ENCODE measurements at regions not wholly inside any gene's neighbourhood (a gene's known extent, or its start where the extent isn't known, plus 50 kb on each side); places are given as distances from the start of the nearest gene placed in this dataset.

- no peak for TF ChIP-seq CTCF (IDR thresholded peaks at IDR 0.05)
These were observed 453.3 kb upstream of the KLF4 start for GRCh38 chr9:107942856-107943255.

GRCh38 chr9:107942291-107942690 is 452.7 kb upstream of the KLF4 start:
- peaks cover 0 to 2% (median 0%) of the 10 kb centered on the region in 7 donors for H3K9me3 Mint-ChIP-seq
- peak overlapping the region in 1 of 2 donors; percentile 64 for H3K27ac ChIP-seq (ENCODE audit: low read depth in 1 of 2, low read length in 2 of 2)
- no peak overlapping the region for H3K4me2 ChIP-seq (replicated peaks; ENCODE audit: extremely low read depth, low read length, poor library complexity, severe bottlenecking)
- 88% methylated on average over 1 of the region's 1 CpG for WGBS (ENCODE audit: insufficient coverage)
- no peak overlapping the region for H3K4me3 ChIP-seq (replicated peaks in 1 of 3; ENCODE audit: low read depth in 2 of 3, low read length in 3 of 3)
- no peak overlapping the region for H2AFZ ChIP-seq (ENCODE audit: insufficient read depth, low read depth, low read length, poor library complexity, severe bottlenecking)
- peaks cover 0 to 6% (median 0%) of the 10 kb centered on the region in 3 donors for H3K27me3 Mint-ChIP-seq (ENCODE audit: low read depth in 3 of 3)
- intact Hi-C loops (cut with micrococcal nuclease): no loop called here
- peaks cover 0 to 12% of the 10 kb centered on the region in 2 donors for H3K36me3 Mint-ChIP-seq
- peak overlapping the region in 6 of 7 donors; percentile 15 to 91 (median 68) for H3K27ac Mint-ChIP-seq
- no peaks in the 10 kb centered on the region for H4K20me1 ChIP-seq (ENCODE audit: insufficient read depth, low read length)
- no peak overlapping the region for H3K4me3 Mint-ChIP-seq
- H3K79me2 ChIP-seq (ENCODE audit: insufficient read depth, low read length): no peaks in the 10 kb centered on the region
- no peaks in the 10 kb centered on the region for H3K9me3 ChIP-seq (replicated peaks in 1 of 2; ENCODE audit: control insufficient read depth in 1 of 2, insufficient read depth in 1 of 2, low read length in 2 of 2)
- H3K4me1 ChIP-seq (ENCODE audit: control insufficient read depth in 1 of 2, insufficient read depth in 2 of 2, low read length in 2 of 2): peaks cover 13 to 19% of the 10 kb centered on the region in 2 donors
- H3K9ac ChIP-seq (ENCODE audit: insufficient read depth, low read length, poor library complexity, severe bottlenecking): no peak overlapping the region
- no peak for TF ChIP-seq CTCF (IDR thresholded peaks at IDR 0.05)
- DNase-seq: peak in 1 of 3 donors; percentile 53
- peaks cover 38% of the 10 kb centered on the region for H3K4me1 Mint-ChIP-seq
- no peaks in the 10 kb centered on the region for H3K27me3 ChIP-seq (ENCODE audit: control insufficient read depth in 2 of 2, insufficient read depth in 2 of 2, low read length in 2 of 2)
- no peaks in the 10 kb centered on the region for H3K36me3 ChIP-seq (replicated peaks in 1 of 2; ENCODE audit: control insufficient read depth in 1 of 2, insufficient read depth in 2 of 2, low read length in 2 of 2)

More at GRCh38 chr9:107942856-107943255, 453.3 kb upstream of the KLF4 start:
- Mint-ChIP-seq H3K4me1 (peaks cover 42% of the 10 kb centered on the region), H3K36me3 (peaks cover 0 to 12% of the 10 kb centered on the region in 2 donors), H3K27me3 (ENCODE audit: low read depth in 3 of 3) (peaks cover 0 to 6% (median 0%) of the 10 kb centered on the region in 3 donors), H3K9me3 (peaks cover 0 to 2% (median 0%) of the 10 kb centered on the region in 7 donors), H3K4me3 (no peak overlapping the region), H3K27ac (peak overlapping the region in 6 of 7 donors; percentile 1 to 91 (median 68))
- peak; percentile 72 to 85 (median 79) for DNase-seq
- no peaks in the 10 kb centered on the region for H3K36me3 ChIP-seq (replicated peaks in 1 of 2; ENCODE audit: control insufficient read depth in 1 of 2, insufficient read depth in 2 of 2, low read length in 2 of 2)
- no peaks in the 10 kb centered on the region for H3K9me3 ChIP-seq (replicated peaks in 1 of 2; ENCODE audit: control insufficient read depth in 1 of 2, insufficient read depth in 1 of 2, low read length in 2 of 2)
- intact Hi-C loops (cut with micrococcal nuclease): no loop called here
- H3K4me2 ChIP-seq (replicated peaks; ENCODE audit: extremely low read depth, low read length, poor library complexity, severe bottlenecking): no peak overlapping the region
- no peak overlapping the region for H3K9ac ChIP-seq (ENCODE audit: insufficient read depth, low read length, poor library complexity, severe bottlenecking)
- peak overlapping the region in 1 of 2 donors; percentile 64 for H3K27ac ChIP-seq (ENCODE audit: low read depth in 1 of 2, low read length in 2 of 2)
- WGBS (ENCODE audit: insufficient coverage): no CpG with 5 or more reads among the region's 2 CpGs
- no peaks in the 10 kb centered on the region for H4K20me1 ChIP-seq (ENCODE audit: insufficient read depth, low read length)
- H3K27me3 ChIP-seq (ENCODE audit: control insufficient read depth in 2 of 2, insufficient read depth in 2 of 2, low read length in 2 of 2): no peaks in the 10 kb centered on the region
- H3K4me1 ChIP-seq (ENCODE audit: control insufficient read depth in 1 of 2, insufficient read depth in 2 of 2, low read length in 2 of 2): peaks cover 15 to 22% of the 10 kb centered on the region in 2 donors
- H2AFZ ChIP-seq (ENCODE audit: insufficient read depth, low read depth, low read length, poor library complexity, severe bottlenecking): no peak overlapping the region
- H3K4me3 ChIP-seq (replicated peaks in 1 of 3; ENCODE audit: low read depth in 2 of 3, low read length in 3 of 3): no peak overlapping the region
- no peaks in the 10 kb centered on the region for H3K79me2 ChIP-seq (ENCODE audit: insufficient read depth, low read length)

All from CD14-positive monocyte (primary cell).